ENCODE measurements at regions not wholly inside any gene's neighbourhood (a gene's known extent, or its start where the extent isn't known, plus 50 kb on each side); places are given as distances from the start of the nearest gene placed in this dataset.

DNA sequence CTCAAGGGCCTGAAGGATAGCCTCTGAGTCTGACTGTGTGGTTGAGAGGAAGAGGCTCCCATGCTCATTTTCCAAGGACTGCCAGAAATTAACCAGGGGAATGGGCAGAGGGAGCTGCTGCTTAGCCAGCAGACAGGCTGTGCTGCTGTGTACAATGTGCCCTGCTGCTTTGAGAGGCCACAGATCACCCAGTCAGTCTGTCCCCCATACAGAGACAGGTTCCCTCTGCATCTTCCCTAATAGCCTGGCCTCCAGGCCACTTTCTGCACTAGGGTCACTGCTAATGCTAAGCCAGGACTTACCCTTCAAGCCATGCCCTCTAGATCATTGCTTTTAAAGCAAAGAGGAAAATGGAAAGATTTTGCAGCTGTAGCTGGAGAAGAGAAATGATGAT, 341.1 kb downstream of the CYRIA start:
- DNase-seq (ENCODE audit: low read depth, low spot score), result no peak
- no peak overlapping the region for H3K27ac ChIP-seq

DNA sequence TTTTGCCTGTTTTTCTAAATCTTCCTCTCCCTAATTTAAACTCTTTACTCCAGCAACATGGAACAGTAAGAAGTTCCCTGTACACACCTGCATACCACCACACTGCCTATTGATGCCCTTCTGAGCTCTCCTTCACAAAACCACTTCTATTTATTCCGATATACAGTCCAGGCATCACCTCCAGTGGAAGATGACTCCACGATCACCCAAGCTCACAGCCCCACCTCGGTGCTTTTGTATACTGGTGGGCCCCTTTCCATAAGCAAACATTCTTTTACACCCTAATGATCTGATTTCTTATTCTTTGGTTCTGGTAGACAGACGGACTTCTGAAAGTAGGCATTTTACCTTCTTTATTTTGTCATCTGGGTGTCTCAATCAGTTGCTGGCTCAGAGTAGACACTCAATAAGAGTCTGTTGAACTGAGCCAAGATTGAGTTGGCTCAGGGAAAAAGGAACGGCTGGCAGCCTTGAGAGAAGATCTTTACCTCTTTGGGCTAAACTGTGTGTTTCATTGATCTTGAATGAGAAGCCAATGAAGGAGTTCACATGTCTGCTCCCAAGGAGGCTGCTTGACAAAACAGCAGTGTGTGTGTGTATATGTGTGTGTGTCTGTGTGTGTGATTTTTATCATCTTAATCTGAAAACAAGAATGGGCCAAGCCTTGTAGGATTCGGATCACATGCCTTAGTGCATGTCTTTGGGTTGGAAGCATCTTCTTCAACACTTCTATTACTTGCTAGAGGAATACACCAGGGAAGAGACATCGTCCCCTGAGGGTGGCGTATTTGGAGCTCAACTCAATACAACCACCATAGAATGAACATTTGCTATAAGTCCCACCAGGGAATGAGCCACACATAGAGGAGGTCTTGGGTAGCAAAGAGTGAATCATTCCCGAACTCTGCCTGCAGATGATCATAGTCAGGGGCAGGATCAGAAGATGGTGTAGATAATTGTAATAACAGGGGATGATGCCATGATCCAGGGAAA, 341.8 kb downstream of the CYRIA start:
- no peak for DNase-seq (ENCODE audit: low read depth, low spot score)
- H3K27ac ChIP-seq, result no peak overlapping the region

- DNase-seq (ENCODE audit: low read depth, low spot score), result no peak
- H3K27ac ChIP-seq, result no peak overlapping the region
Observed at GRCh38 chr2:16323126-16323520, 342.5 kb downstream of the CYRIA start.

GRCh38 chr2:16322308-16323125, 343.1 kb downstream of the CYRIA start:
- H3K27ac ChIP-seq, result no peak overlapping the region
- DNase-seq (ENCODE audit: low read depth, low spot score), result no peak

DNA sequence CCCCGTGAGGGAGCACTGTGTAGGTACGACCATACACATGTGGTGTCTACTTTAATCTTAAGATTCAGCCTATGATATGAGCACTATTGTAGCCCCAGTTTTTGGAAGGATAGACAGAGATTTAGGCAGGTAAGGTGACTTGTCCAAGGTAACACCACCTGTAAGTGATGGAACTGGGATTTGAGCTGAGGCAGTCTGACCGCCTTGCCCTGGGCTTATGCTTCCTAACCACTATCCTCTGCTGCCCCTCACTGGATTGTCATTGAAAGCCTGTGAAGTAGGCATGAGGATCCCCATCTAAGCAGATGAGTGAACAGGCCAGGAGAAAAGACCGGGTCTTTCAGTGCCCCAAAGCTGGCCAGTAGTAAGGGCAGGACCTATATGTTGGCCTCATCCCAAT, 343.8 kb downstream of the CYRIA start:
- no peak overlapping the region for H3K27ac ChIP-seq
- DNase-seq (ENCODE audit: low read depth, low spot score), result no peak

DNA sequence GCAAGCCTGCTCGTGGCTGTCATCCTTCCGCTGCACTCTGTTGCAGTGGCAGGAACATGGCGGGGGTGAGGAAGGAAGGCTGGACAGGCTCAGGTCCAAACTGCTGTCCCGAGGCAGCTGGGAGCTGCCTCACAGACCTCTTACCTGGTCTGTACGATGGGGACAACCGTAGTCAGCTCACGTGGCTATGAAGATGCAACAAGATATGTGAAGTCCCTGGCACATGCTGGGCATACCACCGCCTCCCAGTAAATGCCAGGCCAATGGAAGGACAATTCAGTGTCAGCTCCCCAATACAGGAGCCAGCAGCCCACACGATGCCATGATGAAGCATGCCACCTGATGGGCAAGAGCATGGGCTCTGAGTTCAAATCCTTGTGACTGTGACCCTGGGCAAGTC, 344.4 kb downstream of the CYRIA start:
- no peak overlapping the region for H3K27ac ChIP-seq
- DNase-seq (ENCODE audit: low read depth, low spot score), result no peak

DNA sequence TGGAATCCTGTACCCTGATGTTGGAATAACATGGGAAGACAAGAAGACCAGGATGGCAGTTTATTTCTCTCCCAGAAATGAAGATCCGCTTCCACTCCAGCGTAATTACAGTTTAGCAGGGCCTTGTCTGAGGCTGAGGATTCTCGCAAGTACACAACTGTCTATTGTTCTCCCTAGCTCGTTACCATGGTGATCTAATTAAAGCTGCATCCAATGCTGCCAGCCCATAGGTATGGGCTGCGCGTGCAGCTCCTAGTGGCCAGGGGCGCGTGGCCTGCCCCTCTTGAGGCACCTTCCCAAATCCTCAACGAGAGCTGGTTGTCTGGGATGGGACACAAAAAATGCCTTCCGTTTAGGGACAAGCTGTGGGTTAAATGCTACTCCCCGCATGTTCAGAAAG, 344.9 kb downstream of the CYRIA start:
- no peak overlapping the region for H3K27ac ChIP-seq
- DNase-seq (ENCODE audit: low read depth, low spot score), result no peak

- H3K27ac ChIP-seq, result no peak overlapping the region
- no peak for DNase-seq (ENCODE audit: low read depth, low spot score)
Observed at GRCh38 chr2:16319551-16320121, 346.0 kb downstream of the CYRIA start.

DNA sequence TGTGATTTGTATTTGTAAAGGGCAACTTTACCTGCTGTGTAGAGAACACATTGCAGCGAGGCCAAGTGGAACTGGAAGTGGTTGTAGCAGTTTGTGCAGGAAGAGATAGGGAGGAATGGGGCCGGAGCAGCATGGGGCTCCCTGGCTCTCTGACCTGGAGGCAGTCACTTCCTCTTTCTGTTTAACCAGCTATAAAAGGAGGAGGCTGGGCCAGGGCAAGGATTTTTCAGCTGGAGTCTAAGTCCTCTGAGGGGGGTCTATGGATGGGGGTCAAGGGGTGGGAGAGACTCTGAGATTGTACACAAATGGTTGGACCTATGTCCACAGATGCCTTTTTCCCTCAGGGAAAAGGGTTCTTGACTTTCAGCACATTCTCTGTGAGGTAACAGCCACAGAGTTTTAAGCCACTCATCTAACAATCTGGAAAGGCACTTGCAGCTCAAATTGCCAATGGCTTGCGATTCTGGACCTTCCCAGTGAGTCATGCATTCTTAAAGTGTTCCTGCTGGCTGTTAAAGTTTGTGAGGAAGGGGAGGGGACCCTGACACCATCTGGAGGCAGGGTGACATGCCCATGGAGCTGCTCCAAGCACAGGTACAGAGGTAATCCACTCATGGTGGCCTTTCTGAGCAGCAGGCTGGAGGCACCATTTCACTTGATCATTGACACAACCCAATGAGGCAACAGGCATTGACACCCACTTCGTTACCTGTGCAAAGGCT, 347.0 kb downstream of the CYRIA start:
- no peak overlapping the region for H3K27ac ChIP-seq
- DNase-seq (ENCODE audit: low read depth, low spot score), result no peak

DNA sequence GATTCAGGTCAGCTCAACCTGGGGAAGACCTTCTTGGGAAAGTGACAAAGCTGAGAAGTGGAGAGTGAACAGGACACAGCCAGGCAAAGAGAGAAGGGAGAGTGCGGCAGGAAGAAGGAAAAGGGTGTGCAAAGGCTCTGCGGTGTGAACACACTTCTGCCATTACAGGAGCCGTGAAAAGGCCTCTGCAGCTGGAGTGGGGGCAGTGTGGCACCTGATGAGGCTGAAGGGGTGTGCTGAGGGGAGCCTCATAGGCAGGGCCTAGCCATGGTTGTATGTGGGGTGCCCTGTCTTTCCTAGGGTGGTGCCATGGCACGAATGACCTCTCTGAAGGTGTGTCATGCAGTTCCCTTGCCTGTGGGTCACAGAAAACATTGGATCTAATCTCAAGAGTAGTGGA, 347.6 kb downstream of the CYRIA start:
- DNase-seq (ENCODE audit: low read depth, low spot score), result no peak
- H3K27ac ChIP-seq, result no peak overlapping the region

DNA sequence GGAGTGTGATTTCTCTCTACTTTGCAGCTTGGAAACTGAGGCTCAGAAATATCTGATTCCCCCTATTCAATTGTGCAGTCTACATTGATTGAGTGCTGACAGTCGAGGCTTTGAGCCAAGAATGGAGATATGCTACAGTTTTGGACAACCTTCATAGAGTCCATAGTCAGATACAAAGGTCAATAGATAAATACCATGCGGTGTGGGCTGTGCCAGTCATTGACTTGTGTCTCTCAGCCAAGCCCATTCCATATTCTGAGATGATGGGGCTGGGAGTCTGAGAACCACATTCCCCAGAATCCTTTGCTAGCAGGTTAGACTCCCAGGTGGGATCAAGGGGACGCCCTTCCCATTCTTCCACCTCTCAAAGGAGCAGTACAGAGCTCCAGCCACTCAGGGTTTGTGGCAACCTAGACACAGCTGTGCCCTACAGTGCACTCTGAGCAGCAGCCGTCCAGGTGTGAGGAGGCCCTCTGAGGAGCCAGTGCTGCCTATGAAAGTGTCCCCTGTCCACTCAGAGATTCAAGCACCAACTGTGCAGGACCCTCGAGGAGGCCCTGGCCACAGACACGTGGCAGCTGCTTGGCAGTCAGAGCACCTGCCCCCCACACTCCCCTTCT, 348.3 kb downstream of the CYRIA start:
- no peak for DNase-seq (ENCODE audit: low read depth, low spot score)
- no peak overlapping the region for H3K27ac ChIP-seq

DNA sequence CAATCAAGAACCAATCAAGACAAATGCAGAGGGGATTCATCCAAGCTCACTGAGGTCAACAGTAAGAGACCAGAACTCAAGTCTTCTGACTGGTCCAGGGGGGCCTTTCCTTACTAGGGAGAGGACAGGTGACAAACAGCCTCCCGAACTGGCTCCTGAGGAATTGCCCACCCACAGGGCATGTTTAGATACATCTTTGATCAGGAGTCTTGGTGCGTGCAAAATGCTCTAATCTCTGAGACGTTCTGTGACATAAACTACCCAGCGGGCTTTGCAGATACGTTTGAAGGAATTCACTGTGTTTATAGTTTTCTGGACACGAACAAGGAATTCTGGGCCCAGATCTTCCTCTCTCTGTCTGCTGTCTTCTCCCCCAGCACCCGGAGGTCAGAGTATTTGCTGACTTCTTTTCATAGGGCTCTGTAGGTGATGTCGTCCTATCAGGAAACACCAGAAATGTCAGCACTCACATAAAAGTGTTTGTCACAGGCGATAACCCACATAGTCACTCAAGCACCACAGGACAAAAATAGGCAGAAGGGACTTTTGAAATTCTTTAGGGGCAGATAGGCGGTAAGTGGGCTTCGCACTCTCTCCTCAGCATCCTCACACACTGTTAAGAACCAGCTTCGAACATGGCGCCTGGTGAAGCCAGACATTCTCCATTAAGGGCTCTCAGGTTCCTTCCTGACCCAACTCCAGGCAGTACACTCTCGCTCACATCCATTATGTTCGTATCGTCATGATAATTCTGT, 349.0 kb downstream of the CYRIA start:
- no peak for DNase-seq (ENCODE audit: low read depth, low spot score)
- no peak overlapping the region for H3K27ac ChIP-seq

DNA sequence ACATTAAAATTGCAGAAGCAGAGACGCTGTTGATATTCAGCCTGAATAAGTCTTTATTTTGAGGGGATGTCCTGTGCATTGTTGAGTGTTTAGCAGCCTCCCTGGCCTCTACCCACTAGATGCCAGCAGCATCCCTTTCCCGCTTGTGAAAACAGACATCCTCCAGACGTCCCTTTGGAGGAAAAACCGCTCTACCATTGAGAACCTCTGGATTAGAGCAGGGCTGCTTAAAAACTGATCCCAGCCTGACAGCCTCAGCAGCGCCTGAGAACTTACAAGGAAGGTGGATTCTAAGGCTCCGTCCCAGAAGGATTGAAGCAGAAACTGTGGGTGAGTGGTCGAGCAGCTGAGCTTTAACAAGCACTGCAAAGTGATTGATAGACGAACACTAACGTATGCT, 349.7 kb downstream of the CYRIA start:
- no peak overlapping the region for H3K27ac ChIP-seq
- DNase-seq (ENCODE audit: low read depth, low spot score), result no peak

GRCh38 chr2:16315458-16315835, 350.2 kb downstream of the CYRIA start:
- DNase-seq (ENCODE audit: low read depth, low spot score), result no peak
- H3K27ac ChIP-seq, result no peak overlapping the region

DNA sequence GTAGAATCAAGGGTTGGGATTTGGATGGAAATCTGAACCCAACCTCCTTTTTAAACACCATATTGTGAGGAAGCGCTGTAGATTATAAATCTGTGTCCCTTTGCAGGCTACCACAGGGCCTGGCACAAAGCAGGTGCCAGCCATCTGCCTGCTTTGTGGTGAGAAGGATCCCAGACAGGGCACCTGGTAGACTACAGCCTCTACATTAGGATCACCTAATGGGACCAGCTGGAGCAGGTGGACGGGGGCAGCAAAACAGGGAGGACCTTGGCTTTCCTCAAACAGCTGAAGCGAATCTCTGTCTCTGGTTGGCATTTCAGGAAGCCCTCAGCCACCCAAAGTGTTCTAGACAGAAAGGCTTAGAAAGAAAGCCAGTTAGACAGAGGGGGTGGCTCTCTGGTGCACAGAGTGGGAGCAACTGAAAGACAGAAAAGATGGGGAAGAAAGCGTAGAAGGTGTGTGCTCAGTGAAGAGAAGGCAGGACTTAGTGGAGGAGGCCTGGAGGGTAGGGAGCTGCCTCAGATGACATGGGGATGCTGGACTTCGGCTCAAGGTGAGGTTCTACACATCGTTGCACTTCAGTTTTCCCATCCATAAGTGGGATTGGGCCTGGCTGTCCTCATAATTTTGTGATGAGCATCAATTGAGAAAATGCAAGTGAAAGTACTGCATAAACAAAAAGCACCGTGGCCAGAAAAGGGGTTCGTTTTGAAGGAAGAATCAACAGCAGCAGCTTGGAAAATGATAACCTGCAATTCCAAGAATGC, 350.8 kb downstream of the CYRIA start:
- no peak overlapping the region for H3K27ac ChIP-seq
- no peak for DNase-seq (ENCODE audit: low read depth, low spot score)

DNA sequence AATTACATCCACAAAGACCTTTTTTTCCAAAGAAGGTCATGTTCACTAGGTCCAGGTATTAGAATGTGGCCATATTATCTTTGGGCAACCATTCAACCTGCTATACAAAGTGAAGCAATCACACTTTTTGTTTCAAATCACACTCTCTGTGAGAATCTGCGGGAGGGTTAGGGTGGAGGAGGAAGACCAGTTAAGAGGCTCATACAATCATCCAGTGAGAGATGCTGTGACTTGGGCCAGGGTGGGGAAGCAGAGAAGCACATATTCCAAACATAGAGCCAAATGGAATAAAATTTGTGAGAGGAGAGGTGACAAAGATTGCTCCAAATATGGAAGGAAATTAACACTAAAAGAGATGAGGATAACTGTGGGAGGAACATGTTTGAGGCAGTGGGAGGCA, 351.6 kb downstream of the CYRIA start:
- H3K27ac ChIP-seq, result no peak overlapping the region
- no peak for DNase-seq (ENCODE audit: low read depth, low spot score)

DNA sequence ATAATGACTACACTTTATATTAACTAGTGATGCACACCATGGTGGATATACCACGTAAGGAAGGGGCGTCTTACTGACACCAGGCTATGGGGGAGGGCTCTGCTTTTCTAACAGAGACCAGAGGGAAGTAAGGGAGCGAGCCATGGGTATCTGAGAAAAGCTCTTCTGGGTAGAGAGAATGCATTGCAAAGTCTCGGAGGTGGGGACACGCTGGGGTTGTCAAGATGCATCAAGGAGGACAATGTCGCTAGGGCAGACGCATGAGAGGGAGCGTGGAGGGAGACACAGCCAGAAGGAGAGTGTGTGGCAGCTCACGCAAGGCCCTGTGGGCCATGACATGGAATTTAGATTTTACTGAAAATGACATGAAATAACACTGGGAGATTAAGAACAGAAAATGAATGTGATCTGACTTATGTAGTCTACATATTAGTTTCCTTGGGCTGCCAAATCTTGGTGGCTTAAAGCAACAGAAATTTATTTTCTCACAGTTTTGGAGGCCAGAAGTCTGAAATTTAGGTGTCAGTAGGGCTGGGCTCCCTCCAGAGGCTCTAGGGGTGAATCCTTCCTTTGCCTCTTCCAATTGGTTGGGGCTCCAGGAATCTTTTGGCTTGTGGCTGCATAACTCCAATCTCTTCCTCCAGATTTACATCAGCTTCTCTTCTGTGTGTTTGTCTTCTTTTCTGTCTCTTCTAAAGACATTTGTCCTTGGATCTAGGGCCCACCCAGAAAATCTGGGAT, 352.2 kb downstream of the CYRIA start:
- DNase-seq (ENCODE audit: low read depth, low spot score), result no peak
- no peak overlapping the region for H3K27ac ChIP-seq

DNA sequence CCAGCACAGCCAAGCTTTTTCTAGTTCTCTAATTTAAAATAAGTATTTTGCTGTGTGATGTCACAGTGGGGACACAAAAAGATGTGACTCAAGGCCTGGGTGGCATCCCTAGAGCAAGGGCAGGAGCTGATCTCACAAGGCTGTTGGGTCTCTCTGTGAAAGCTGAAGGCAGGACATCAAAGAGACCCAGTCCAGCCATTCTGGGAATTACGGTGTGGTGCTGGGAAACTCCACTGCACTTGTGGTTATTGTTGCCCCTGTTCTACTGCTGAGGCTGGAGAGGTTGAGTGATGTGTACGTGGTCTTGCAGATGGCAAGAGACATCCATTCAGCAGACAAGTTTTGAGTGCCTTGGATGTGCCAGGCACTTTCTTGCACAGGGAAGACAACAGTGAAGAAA, 352.9 kb downstream of the CYRIA start:
- no peak overlapping the region for H3K27ac ChIP-seq
- DNase-seq (ENCODE audit: low read depth, low spot score), result no peak
